Neural progenitor cell (in vitro differentiated cells): ENCODE measurements at regions not wholly inside any gene's neighbourhood (a gene's known extent, or its start where the extent isn't known, plus 50 kb on each side); places are given as distances from the start of the nearest gene placed in this dataset.
A peak's percentile ranks its signal among the peaks of the same experiment; 100 is the strongest.

Experiments
- DNase-seq: peaks from one replicate; pipeline ENCODE4 v3.0.0-alpha.2; 2016; ENCODE audit warnings: low spot score
- H2AFZ ChIP-seq: fragments of 200-600 bp; sonication (generic); replicated peaks from 2 replicates; pipeline ENCODE4 v1.6.1; 2016; ENCODE audit warnings: antibody characterized with exemption
- H3F3A ChIP-seq: fragments of 200-600 bp; sonication (generic); 2 replicates; pipeline ENCODE4 v1.6.1; 2016; ENCODE audit warnings: antibody characterized with exemption, low read depth
- H3K27ac ChIP-seq: fragments of 200-600 bp; sonication (generic); 2 replicates; pipeline ENCODE4 v1.5.1; 2016; ENCODE audit warnings: mild to moderate bottlenecking
- H3K27me3 ChIP-seq: fragments of 200-600 bp; sonication (generic); 2 replicates; pipeline ENCODE4 v1.6.1; 2016; ENCODE audit warnings: mild to moderate bottlenecking, moderate library complexity
- H3K36me3 ChIP-seq: fragments of 200-600 bp; sonication (generic); 2 replicates; pipeline ENCODE4 v1.5.1; 2016
- H3K4me1 ChIP-seq: fragments of 200-600 bp; sonication (generic); 2 replicates; pipeline ENCODE4 v1.6.1; 2016; ENCODE audit warnings: mixed run types
- H3K4me2 ChIP-seq: fragments of 200-600 bp; sonication (generic); 2 replicates; pipeline ENCODE4 v1.6.1; 2016
- H3K4me3 ChIP-seq: fragments of 200-600 bp; sonication (generic); 2 replicates; pipeline ENCODE4 v1.5.1; 2016
- H3K79me2 ChIP-seq: fragments of 200-600 bp; sonication (generic); 2 replicates; pipeline ENCODE4 v1.6.1; 2016; ENCODE audit warnings: low read depth
- H3K9ac ChIP-seq: fragments of 200-600 bp; sonication (generic); 2 replicates; pipeline ENCODE4 v1.6.1; 2016
- H3K9me3 ChIP-seq: fragments of 200-600 bp; sonication (generic); 2 replicates; pipeline ENCODE4 v1.5.1; 2016; ENCODE audit warnings: low read depth
- H4K20me1 ChIP-seq: fragments of 200-600 bp; sonication (generic); 2 replicates; pipeline ENCODE4 v1.6.1; 2016; ENCODE audit warnings: low read depth
- H3K27ac Mint-ChIP-seq: 3 replicates; pipeline ENCODE4 v1.8.0; 2021; ENCODE audit warnings: mixed read lengths
- H3K27me3 Mint-ChIP-seq: 2 replicates; pipeline ENCODE4 v1.8.0; 2022; ENCODE audit warnings: low read depth, mild to moderate bottlenecking, inconsistent platforms, moderate library complexity, mixed read lengths; ENCODE audit not compliant: insufficient read depth
- H3K36me3 Mint-ChIP-seq: 3 replicates; pipeline ENCODE4 v1.8.0; 2021; ENCODE audit warnings: mixed read lengths
- H3K4me1 Mint-ChIP-seq: 3 replicates; pipeline ENCODE4 v1.8.0; 2021; ENCODE audit warnings: mixed read lengths
- H3K4me3 Mint-ChIP-seq: 3 replicates; pipeline ENCODE4 v1.8.0; 2021; ENCODE audit warnings: mild to moderate bottlenecking, moderate library complexity, mixed read lengths
- H3K9me3 Mint-ChIP-seq: 3 replicates; pipeline ENCODE4 v1.8.0; 2020; ENCODE audit warnings: mixed read lengths
- CTCF ChIP-seq: fragments of 200-600 bp; sonication (generic); IDR thresholded peaks from 2 replicates; pipeline ENCODE4 v1.5.1; 2017; ENCODE audit warnings: antibody characterized with exemption, mild to moderate bottlenecking
- EZH2 ChIP-seq: fragments of 200-600 bp; sonication (generic); IDR thresholded peaks from 2 replicates; pipeline ENCODE4 v1.6.1; 2017; ENCODE audit warnings: antibody characterized with exemption, mild to moderate bottlenecking, moderate library complexity
- EZH2phosphoT487 ChIP-seq: fragments of 200-600 bp; sonication (generic); IDR thresholded peaks from 2 replicates; pipeline ENCODE4 v1.6.1; 2017; ENCODE audit warnings: antibody characterized with exemption

- no peak overlapping the region for H3K27ac Mint-ChIP-seq
Measured at GRCh38 chr15:98358971-98359370, 289.4 kb upstream of the IGF1R start.

GRCh38 chr15:98363416-98363815 is 284.9 kb upstream of the IGF1R start:
- no peaks in the 10 kb centered on the region for H3K79me2 ChIP-seq
- Mint-ChIP-seq H3K4me3 (no peak overlapping the region), H3K36me3 (no peaks in the 10 kb centered on the region), H3K9me3 (peaks cover 2% of the 10 kb centered on the region), H3K4me1 (no peaks in the 10 kb centered on the region), H3K27ac (no peak overlapping the region), H3K27me3 (peaks cover 5% of the 10 kb centered on the region)
- H3K36me3 ChIP-seq: no peaks in the 10 kb centered on the region
- H3K9ac ChIP-seq: no peak overlapping the region
- H2AFZ ChIP-seq: peak overlapping the region; percentile 72
- TF ChIP-seq EZH2: no peak
- no peak for TF ChIP-seq EZH2phosphoT487
- TF ChIP-seq CTCF: no peak
- DNase-seq: no peak
- H3K4me3 ChIP-seq: no peak overlapping the region
- H4K20me1 ChIP-seq: no peaks in the 10 kb centered on the region
- no peaks in the 10 kb centered on the region for H3K27me3 ChIP-seq
- H3F3A ChIP-seq: no peaks in the 10 kb centered on the region
- no peaks in the 10 kb centered on the region for H3K4me1 ChIP-seq
- no peak overlapping the region for H3K4me2 ChIP-seq
- no peaks in the 10 kb centered on the region for H3K9me3 ChIP-seq
- no peak overlapping the region for H3K27ac ChIP-seq

More at GRCh38 chr15:98358971-98359370, 289.4 kb upstream of the IGF1R start:
- Mint-ChIP-seq H3K9me3 (peaks cover 17% of the 10 kb centered on the region), H3K27me3 (no peaks in the 10 kb centered on the region), H3K36me3 (no peaks in the 10 kb centered on the region), H3K4me1 (no peaks in the 10 kb centered on the region), H3K4me3 (no peak overlapping the region)
- no peaks in the 10 kb centered on the region for H3K36me3 ChIP-seq
- no peak for DNase-seq
- no peak overlapping the region for H3K9ac ChIP-seq
- H3F3A ChIP-seq: no peaks in the 10 kb centered on the region
- no peaks in the 10 kb centered on the region for H4K20me1 ChIP-seq
- no peaks in the 10 kb centered on the region for H3K79me2 ChIP-seq
- no peak overlapping the region for H3K4me3 ChIP-seq
- no peak overlapping the region for H2AFZ ChIP-seq
- TF ChIP-seq CTCF: no peak
- TF ChIP-seq EZH2: no peak
- TF ChIP-seq EZH2phosphoT487: no peak
- H3K27me3 ChIP-seq: no peaks in the 10 kb centered on the region
- H3K4me2 ChIP-seq: no peak overlapping the region
- H3K27ac ChIP-seq: no peak overlapping the region
- H3K4me1 ChIP-seq: no peaks in the 10 kb centered on the region
- no peaks in the 10 kb centered on the region for H3K9me3 ChIP-seq

GRCh38 chr15:98363955-98364354 is 284.4 kb upstream of the IGF1R start:
- Mint-ChIP-seq H3K9me3 (peaks cover 2% of the 10 kb centered on the region), H3K27ac (no peak overlapping the region), H3K27me3 (peaks cover 5% of the 10 kb centered on the region), H3K4me1 (no peaks in the 10 kb centered on the region), H3K4me3 (no peak overlapping the region), H3K36me3 (no peaks in the 10 kb centered on the region)
- no peak overlapping the region for H3K4me3 ChIP-seq
- no peak for TF ChIP-seq EZH2phosphoT487
- no peak for TF ChIP-seq EZH2
- TF ChIP-seq CTCF: no peak
- H3K36me3 ChIP-seq: no peaks in the 10 kb centered on the region
- H3K27ac ChIP-seq: no peak overlapping the region
- no peaks in the 10 kb centered on the region for H3K9me3 ChIP-seq
- H3K79me2 ChIP-seq: no peaks in the 10 kb centered on the region
- no peaks in the 10 kb centered on the region for H3K4me1 ChIP-seq
- no peak overlapping the region for H3K4me2 ChIP-seq
- no peaks in the 10 kb centered on the region for H3K27me3 ChIP-seq
- no peak overlapping the region for H3K9ac ChIP-seq
- H4K20me1 ChIP-seq: no peaks in the 10 kb centered on the region
- H3F3A ChIP-seq: no peaks in the 10 kb centered on the region
- peak overlapping the region; percentile 72 for H2AFZ ChIP-seq
- no peak for DNase-seq
